ENCODE measurements at regions not wholly inside any gene's neighbourhood (a gene's known extent, or its start where the extent isn't known, plus 50 kb on each side); places are given as distances from the start of the nearest gene placed in this dataset.

- TF ChIP-seq, protein P1, sequence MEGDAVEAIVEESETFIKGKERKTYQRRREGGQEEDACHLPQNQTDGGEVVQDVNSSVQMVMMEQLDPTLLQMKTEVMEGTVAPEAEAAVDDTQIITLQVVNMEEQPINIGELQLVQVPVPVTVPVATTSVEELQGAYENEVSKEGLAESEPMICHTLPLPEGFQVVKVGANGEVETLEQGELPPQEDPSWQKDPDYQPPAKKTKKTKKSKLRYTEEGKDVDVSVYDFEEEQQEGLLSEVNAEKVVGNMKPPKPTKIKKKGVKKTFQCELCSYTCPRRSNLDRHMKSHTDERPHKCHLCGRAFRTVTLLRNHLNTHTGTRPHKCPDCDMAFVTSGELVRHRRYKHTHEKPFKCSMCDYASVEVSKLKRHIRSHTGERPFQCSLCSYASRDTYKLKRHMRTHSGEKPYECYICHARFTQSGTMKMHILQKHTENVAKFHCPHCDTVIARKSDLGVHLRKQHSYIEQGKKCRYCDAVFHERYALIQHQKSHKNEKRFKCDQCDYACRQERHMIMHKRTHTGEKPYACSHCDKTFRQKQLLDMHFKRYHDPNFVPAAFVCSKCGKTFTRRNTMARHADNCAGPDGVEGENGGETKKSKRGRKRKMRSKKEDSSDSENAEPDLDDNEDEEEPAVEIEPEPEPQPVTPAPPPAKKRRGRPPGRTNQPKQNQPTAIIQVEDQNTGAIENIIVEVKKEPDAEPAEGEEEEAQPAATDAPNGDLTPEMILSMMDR (IDR thresholded peaks at IDR 0.05; ENCODE audit: low read length): no peak
- no peak for TF ChIP-seq EZH2phosphoT487 (IDR thresholded peaks at IDR 0.05; ENCODE audit: low read length)
- no peak for TF ChIP-seq EZH2 (optimal IDR thresholded peaks at IDR 0.05; ENCODE audit: low read depth, low read length)
- Histone ChIP-seq H4K20me1 (ENCODE audit: insufficient read depth, low read length) (no peaks in the 10 kb centered on the region), H3K9me2 (replicated peaks; ENCODE audit: insufficient read depth, low read length) (no peaks in the 10 kb centered on the region), H3K9ac (ENCODE audit: low read length) (no peak overlapping the region), H3K36me3 (replicated peaks; ENCODE audit: insufficient read depth, low read length) (no peaks in the 10 kb centered on the region), H3K27ac (ENCODE audit: low read length) (no peak overlapping the region), H3K4me3 (ENCODE audit: low read length) (no peak overlapping the region), H3K27me3 (replicated peaks; ENCODE audit: insufficient read depth, low read length) (0 out of 2 replicates have a peak, but pooled peaks cover 2% of the 10 kb centered on the region), H3K9me3 (replicated peaks; ENCODE audit: insufficient read depth, low read length) (no peaks in the 10 kb centered on the region), H3F3A (ENCODE audit: insufficient read depth, low read length) (no peaks in the 10 kb centered on the region), H3K4me1 (ENCODE audit: low read length) (no peaks in the 10 kb centered on the region), H3K79me2 (ENCODE audit: low read length) (no peaks in the 10 kb centered on the region), H3K4me2 (ENCODE audit: low read depth, low read length) (no peak overlapping the region), H2AFZ (ENCODE audit: low read length) (no peak overlapping the region)
- no peak for DNase-seq
These were observed 92.0 kb upstream of the IRX4 start for GRCh38 chr5:1974501-1975405.

DNA sequence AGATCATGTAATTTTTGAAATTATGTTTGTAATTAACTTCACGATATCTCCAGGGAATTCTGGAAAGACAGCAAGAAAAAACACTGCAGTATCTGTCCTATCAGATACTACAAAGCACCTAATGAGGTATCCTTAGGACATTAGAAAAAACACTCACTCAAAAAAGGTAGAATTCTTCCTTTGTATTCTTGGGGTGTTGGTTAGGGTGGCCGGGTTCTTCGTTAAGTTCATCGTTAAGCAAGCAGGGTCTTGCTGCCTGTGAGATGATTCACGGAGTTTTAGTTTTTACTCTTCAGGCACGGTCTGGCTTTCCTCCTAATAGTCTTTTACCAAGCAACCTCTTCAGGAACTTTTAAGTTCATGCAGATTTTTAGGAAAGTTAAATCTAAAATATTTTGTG lies 91.4 kb upstream of the IRX4 start:
- TF ChIP-seq EZH2phosphoT487 (IDR thresholded peaks at IDR 0.05; ENCODE audit: low read length) (no peak), EZH2 (optimal IDR thresholded peaks at IDR 0.05; ENCODE audit: low read depth, low read length) (no peak)
- TF ChIP-seq, protein P1 (IDR thresholded peaks at IDR 0.05; ENCODE audit: low read length): no peak
- H3K9me2 ChIP-seq (replicated peaks; ENCODE audit: insufficient read depth, low read length): no peaks in the 10 kb centered on the region
- H3K4me2 ChIP-seq (ENCODE audit: low read depth, low read length): no peak overlapping the region
- 0 out of 2 replicates have a peak, but pooled peaks cover 2% of the 10 kb centered on the region for H3K27me3 ChIP-seq (replicated peaks; ENCODE audit: insufficient read depth, low read length)
- no peaks in the 10 kb centered on the region for H4K20me1 ChIP-seq (ENCODE audit: insufficient read depth, low read length)
- H3K27ac ChIP-seq (ENCODE audit: low read length): no peak overlapping the region
- no peaks in the 10 kb centered on the region for H3K4me1 ChIP-seq (ENCODE audit: low read length)
- no peaks in the 10 kb centered on the region for H3F3A ChIP-seq (ENCODE audit: insufficient read depth, low read length)
- no peaks in the 10 kb centered on the region for H3K9me3 ChIP-seq (replicated peaks; ENCODE audit: insufficient read depth, low read length)
- H3K9ac ChIP-seq (ENCODE audit: low read length): no peak overlapping the region
- H3K36me3 ChIP-seq (replicated peaks; ENCODE audit: insufficient read depth, low read length): no peaks in the 10 kb centered on the region
- no peak overlapping the region for H3K4me3 ChIP-seq (ENCODE audit: low read length)
- no peak for DNase-seq
- H3K79me2 ChIP-seq (ENCODE audit: low read length): no peaks in the 10 kb centered on the region
- no peak overlapping the region for H2AFZ ChIP-seq (ENCODE audit: low read length)

GRCh38 chr5:1973391-1974013 lies 90.8 kb upstream of the IRX4 start:
- Histone ChIP-seq H3K79me2 (ENCODE audit: low read length) (no peaks in the 10 kb centered on the region), H3F3A (ENCODE audit: insufficient read depth, low read length) (no peaks in the 10 kb centered on the region), H3K4me3 (ENCODE audit: low read length) (no peak overlapping the region), H3K27me3 (replicated peaks; ENCODE audit: insufficient read depth, low read length) (0 out of 2 replicates have a peak, but pooled peaks cover 2% of the 10 kb centered on the region), H3K27ac (ENCODE audit: low read length) (no peak overlapping the region), H4K20me1 (ENCODE audit: insufficient read depth, low read length) (no peaks in the 10 kb centered on the region), H3K4me1 (ENCODE audit: low read length) (no peaks in the 10 kb centered on the region), H3K9ac (ENCODE audit: low read length) (no peak overlapping the region), H3K4me2 (ENCODE audit: low read depth, low read length) (no peak overlapping the region), H2AFZ (ENCODE audit: low read length) (no peak overlapping the region), H3K9me3 (replicated peaks; ENCODE audit: insufficient read depth, low read length) (no peaks in the 10 kb centered on the region), H3K36me3 (replicated peaks; ENCODE audit: insufficient read depth, low read length) (no peaks in the 10 kb centered on the region), H3K9me2 (replicated peaks; ENCODE audit: insufficient read depth, low read length) (no peaks in the 10 kb centered on the region)
- no peak for DNase-seq
- TF ChIP-seq EZH2phosphoT487 (IDR thresholded peaks at IDR 0.05; ENCODE audit: low read length): no peak
- TF ChIP-seq EZH2 (optimal IDR thresholded peaks at IDR 0.05; ENCODE audit: low read depth, low read length): no peak
- TF ChIP-seq, protein P1 (IDR thresholded peaks at IDR 0.05; ENCODE audit: low read length): no peak
